GM19238 (cell line): ENCODE measurements at regions not wholly inside any gene's neighbourhood (a gene's known extent, or its start where the extent isn't known, plus 50 kb on each side); places are given as distances from the start of the nearest gene placed in this dataset.

Experiments
- DNase-seq: peaks from one replicate; pipeline ENCODE4 v3.0.0; 2011; ENCODE audit warnings: low spot score; ENCODE audit not compliant: insufficient read length

GRCh38 chr2:59887366-59887765 is 666.1 kb downstream of the BCL11A start:
- DNase-seq, result no peak

GRCh38 chr2:59886759-59887158 is 666.7 kb downstream of the BCL11A start:
- no peak for DNase-seq

GRCh38 chr2:59885541-59885940 is 667.9 kb downstream of the BCL11A start:
- DNase-seq, result no peak

DNA sequence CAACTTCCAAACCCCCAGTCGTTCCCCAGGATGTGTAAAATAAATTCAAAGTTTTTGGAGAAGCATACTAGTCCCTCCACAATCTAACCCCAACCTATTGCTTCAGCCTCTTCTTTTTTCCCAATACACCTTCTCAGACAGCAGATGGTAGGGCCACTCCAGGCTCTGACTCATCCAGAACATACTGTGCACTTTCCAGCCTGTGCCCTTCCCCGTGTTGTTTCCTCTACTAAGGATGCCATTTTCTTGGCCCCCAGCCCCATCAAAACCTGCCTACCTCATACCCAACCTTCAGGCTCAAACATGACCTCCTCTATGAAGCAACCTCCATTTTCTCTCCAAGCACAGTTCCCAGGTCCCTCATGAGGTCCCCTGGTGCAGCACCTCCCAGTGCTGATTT is 669.3 kb downstream of the BCL11A start:
- no peak for DNase-seq

DNA sequence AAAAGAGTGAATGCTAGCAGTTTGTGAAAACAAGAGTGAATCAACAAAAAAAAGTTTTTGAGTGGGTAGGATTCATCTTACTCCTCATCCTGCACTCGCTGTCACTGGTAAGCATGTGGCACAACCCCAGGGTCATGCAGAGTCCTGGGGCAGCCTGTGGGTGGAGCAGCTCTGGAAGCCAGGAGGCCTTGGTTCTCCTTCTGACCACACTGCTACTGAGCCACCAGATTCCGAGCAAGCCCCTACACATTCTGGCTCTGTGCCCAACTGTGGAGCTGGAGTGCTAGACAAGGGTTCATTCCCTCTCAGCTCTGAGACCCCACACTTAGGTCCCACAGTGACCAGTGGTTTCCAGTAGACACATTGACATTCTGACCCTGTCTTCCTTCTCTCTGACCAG is 670.6 kb downstream of the BCL11A start:
- no peak for DNase-seq

DNA sequence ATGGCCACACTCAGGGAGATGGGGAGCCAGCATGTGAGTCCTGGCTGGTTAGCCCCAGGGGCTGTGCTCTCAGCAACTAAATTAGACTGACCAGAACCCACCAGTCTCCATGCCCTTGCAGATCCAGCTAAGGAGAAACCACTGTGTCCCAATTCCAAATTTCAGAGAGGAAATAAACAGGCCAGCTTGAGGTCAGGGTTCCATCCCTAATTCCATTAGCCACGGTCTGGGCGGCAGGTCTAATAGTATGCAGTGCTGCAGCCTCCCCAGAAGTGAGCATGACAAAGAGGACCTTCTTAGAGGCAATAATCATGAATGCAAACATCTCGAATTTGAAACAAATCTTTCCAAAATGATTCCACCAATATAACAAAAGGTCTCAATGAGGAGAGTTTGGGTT is 671.2 kb downstream of the BCL11A start:
- no peak for DNase-seq

- no peak for DNase-seq
Measured at GRCh38 chr2:59881218-59881617, 672.2 kb downstream of the BCL11A start.

DNA sequence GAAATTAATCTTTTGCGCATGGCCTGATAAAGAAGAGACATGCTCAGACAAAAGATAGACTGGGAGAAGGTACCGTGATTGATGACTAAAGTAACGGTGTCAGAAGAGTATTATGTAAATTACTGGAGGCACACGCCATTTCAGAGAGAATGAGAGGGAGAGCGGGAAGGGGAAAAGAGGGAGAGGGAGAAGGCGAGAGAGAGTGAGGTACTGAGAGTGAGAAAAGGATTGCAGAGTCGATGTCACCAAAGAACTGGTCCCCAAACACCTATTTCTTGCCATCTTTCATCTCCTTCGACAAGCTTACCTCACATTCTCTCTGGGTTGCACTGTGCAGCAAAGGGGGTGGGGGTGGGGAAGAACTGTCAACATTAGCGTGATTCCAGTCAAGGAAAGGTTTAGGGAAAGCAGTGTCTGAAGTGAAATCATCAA is 673.7 kb downstream of the BCL11A start:
- DNase-seq, result no peak

GRCh38 chr2:59875836-59876235 is 677.6 kb downstream of the BCL11A start:
- no peak for DNase-seq

DNA sequence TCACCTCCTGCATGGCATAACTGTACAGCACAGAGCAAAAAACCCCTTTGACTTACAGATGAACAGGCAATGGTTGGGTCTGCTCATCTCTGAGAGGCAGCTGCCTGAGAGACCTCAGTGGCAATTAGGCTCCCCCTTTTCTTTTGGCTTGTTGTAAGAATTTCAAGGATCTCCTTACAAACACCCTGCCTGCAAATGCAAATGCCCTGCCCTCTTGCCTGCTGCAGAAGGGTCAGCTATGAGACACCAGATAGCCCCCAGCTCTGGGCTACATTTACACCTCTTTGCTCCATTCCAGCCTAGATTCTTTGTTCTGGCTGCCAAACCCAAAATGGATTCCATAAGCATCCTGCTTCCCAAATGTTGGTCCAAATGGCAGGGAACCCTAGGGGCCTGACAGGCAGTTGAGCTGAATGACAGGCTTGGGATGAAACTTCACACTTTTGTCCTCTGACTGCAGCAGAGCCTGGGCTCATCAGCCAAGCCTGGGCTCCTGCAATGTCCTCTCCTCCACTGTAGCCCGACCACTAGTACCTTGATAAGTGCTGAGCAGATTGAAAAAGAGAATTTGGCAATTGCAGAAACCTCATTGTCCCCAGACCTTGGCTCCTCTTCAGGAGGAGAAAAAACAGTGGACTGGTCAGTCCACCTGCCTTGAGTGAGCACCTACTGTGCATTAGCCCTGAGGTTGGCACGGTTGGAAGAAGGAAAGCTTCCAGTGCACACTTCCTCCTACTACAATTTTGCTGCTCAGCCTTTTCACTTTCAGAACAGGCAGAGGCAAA is 678.3 kb downstream of the BCL11A start:
- DNase-seq, result no peak

- DNase-seq, result no peak
Measured at GRCh38 chr2:59874361-59874760, 679.1 kb downstream of the BCL11A start.

GRCh38 chr2:59871830-59872229 is 681.6 kb downstream of the BCL11A start:
- DNase-seq, result no peak

DNA sequence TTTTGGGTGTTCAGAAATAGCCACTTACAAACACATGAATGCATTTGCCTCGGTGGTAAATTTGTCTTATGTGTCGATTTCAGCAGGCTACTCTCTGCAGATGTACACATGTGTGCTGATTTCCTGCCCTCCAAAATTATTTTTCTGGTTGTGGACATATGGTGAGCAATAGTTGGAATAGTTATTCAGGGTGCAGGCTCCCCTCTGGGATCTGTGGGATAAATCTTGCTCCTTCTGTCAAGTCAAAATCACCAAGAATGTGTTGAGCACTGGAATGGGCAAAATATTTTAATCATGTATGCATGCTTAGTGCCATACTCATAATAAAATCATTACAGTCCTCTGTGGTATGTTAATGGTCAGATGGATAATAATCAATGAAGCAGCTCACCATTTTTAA is 684.5 kb downstream of the BCL11A start:
- no peak for DNase-seq

- no peak for DNase-seq
Measured at GRCh38 chr2:59866436-59866835, 687.0 kb downstream of the BCL11A start.

DNA sequence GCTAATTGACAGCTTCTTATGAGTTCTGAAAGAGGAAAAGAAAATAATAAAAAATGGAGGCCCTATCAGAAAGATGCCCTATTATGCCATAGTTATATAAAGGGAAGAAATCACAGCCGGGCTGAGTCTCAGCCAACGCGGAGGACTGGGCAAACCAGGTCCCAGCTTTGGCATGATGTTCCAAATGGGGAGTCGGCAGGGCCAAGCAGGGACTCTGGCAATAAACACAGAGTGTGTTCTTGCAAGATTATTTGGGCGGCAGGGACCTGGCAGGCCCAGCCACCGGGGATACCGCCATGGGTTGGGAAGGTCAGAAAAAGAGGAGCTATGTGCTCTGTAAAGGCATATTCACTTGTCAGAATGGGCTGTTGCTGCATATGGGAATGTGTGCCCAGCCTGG is 694.9 kb downstream of the BCL11A start:
- no peak for DNase-seq

DNA sequence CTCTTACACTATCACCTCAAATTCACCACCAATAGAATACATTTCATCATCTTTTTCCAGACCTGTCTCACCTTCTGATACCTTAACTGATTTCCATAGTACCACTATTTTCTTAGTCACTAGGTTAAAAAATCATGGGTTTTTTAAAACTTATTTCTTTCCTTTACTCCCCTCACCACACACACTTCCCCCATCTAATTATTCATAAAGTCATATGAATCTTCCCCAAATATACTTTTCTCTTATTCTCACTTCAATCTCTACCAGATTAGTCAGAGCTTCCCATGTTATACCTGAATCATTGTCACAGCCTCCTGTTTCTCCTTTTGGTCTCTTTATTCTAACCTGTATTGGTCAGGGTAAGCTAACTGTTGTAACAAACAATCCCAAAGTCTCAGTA is 696.3 kb downstream of the BCL11A start:
- DNase-seq, result no peak

DNA sequence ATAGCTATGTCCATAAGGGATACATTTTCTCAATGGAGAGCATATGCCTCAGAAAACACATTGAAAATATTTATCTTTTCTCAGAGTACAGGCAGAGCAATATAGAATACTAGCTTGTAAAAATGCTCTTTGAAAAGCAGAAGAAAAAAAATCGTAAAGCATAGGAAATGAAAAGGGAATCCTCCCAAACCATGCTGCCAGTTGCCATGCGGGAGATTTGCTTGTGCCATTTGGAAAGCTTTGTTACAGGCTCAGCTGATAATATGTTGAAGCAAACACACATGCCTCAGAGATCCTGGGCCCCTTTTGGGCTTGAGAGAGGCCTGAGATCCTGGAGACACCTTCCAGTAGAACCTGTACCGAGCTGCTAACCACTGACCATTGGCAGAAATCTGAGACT is 697.1 kb downstream of the BCL11A start:
- DNase-seq, result no peak

GRCh38 chr2:59853032-59853431 is 700.4 kb downstream of the BCL11A start:
- DNase-seq, result no peak

DNA sequence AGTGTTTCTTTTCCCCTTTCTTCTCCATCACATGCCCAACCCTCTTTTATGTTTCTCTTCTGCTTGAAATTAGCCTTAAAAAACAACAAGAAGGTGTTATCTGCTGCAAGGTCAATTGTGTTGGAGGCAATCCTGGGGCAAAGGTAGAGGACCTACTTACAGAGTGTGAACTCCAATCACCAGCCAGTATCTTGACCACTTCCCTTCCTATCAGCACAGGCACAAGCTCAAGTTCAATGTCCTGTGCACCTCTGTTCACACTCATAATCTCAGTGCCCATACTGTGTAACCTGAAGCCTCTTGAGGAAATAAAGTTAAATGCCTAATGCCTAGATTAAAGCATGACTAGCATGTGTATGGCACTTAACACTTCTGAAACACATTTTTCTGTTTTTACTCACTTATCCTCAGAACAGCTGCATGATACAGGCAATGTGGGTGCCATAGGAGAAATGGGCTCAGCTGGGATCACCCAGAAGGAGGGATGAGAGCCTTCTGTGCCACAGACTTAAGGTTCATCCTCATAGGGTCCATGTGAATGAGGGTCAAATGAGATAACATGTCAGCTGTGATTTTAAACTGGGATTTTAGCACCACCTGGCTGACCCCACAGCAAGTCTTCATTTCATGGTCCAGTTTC is 701.5 kb downstream of the BCL11A start:
- no peak for DNase-seq

GRCh38 chr2:59850554-59850953 is 702.9 kb downstream of the BCL11A start:
- no peak for DNase-seq

- no peak for DNase-seq
Measured at GRCh38 chr2:59833941-59834340, 719.5 kb downstream of the BCL11A start.

GRCh38 chr2:59830601-59831000 is 722.9 kb downstream of the BCL11A start:
- DNase-seq, result no peak

DNA sequence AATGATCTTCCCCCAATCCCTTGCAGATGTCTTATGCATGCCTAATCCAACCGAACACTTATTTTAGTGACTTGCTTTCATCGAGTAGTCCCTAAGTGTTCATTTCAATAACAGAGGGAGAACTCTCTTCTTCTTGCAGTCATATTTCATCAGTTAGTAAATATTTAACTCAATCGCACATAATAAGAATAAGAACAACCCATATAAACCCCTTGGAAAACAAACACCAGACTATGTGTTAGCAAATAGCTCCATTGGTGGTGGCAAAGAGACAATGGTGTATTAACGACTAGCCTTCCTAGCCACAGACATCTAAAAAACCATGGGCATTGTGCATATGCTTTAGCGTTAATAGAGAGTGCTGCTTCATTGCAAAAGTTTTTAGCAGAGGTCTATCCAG is 725.8 kb downstream of the BCL11A start:
- no peak for DNase-seq
